GM18951 (cell line): ENCODE measurements at regions not wholly inside any gene's neighbourhood (a gene's known extent, or its start where the extent isn't known, plus 50 kb on each side); places are given as distances from the start of the nearest gene placed in this dataset.
"Not testable (repeated sequence)": the region's sequence is repeated elsewhere in the genome, so short reads cannot be mapped to it uniquely, and the experiment has no call there.

Source experiments
- POLR2A ChIP-seq: IDR thresholded peaks from 4 replicates; pipeline ENCODE4 v1.6.1; 2011; ENCODE audit warnings: mild to moderate bottlenecking; ENCODE audit not compliant: insufficient read length, insufficient read depth; ENCODE audit errors: extremely low read depth
- in situ Hi-C: fragments of 300-500 bp; cut with MboI; formaldehyde crosslinking; loops from one replicate; pipeline ENCODE4 v1.12.0; 2022; ENCODE audit warnings: low sequenced_read_pairs, mixed read lengths, inconsistent platforms; ENCODE audit not compliant: unreplicated experiment

DNA sequence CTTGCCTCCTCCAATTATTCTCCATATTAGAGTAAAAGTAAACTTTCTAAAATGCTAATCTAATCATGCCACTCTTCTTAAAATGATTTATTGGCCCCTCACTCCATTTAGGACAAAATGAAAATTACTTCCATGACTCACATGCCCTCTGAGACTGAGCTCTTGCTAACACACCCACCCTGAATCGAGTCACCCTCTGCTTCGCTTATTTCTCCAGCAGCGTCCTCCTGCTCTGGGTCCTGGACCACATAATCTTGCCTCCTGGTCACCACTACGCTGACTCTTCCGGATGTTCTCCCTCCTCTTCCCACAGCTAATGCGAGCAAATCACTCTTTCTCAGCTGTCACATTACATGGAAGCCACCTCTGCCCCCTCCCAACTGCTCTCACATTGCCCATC is 384.0 kb upstream of the FZD8 start:
- no peak for TF ChIP-seq POLR2A
- in situ Hi-C loops = no loop called here

DNA sequence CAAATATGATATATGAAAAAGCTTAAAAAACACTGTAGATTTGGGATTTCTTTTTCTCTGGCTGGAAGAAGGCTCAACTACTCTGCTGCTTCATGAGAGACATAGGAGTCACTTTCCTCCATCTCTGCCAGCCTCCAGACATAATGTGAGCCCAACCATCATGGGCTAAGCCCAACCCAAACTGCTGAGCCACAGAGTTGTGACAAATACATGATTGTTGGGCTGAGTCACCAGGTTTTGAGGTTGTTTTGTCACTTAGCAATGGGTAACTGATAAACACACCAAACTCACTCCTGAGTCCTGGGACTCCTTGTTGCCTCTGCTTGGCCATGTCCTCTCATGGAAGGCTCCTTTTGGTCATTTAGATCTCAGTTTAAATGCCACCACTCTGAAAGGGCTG is 381.8 kb upstream of the FZD8 start:
- in situ Hi-C loops = no loop called here
- no peak for TF ChIP-seq POLR2A

DNA sequence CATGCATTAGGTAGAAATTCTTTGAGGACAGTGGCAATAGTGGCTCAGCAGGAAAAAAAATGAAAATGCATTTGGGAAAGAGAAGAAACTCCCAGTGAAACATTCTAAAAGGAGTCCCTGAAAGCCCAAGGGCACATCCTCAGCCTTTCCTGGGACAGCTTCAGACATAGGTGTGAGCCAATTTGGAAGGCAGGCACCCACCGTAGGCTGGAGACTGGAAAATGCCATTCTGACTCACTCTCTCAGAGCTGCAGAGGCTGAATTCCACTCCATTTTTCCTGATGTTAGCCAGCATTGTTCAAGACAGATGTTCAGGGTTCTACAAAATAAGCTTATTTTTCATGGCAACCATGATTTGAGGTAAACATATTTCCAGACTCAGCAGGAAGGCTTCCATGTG is 379.0 kb upstream of the FZD8 start:
- TF ChIP-seq POLR2A = no peak
- in situ Hi-C loops = no loop called here

DNA sequence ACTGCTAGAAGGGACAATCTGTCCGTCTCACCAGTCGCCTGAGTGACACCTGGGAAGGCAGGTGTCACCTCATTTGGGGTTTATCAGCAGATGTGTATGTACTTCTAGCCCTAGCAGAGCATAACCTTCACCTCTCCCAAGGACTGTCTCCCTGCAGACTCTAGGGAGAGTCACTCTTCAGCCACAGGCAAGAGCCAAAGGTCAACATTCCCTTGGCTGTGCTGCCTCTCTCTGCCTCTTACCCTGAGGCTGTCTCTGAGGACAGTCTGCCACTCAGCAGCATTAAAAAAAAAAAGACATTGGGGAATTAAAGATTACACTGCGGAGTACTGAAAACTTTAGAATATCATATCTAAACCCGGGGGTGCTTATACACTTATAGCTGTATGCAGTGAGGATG is 377.7 kb upstream of the FZD8 start:
- no peak for TF ChIP-seq POLR2A
- in situ Hi-C loops = no loop called here

GRCh38 chr10:36018996-36019395 is 376.9 kb upstream of the FZD8 start:
- no peak for TF ChIP-seq POLR2A
- in situ Hi-C loops = no loop called here

GRCh38 chr10:36017137-36017536 is 375.0 kb upstream of the FZD8 start:
- TF ChIP-seq POLR2A = no peak
- in situ Hi-C loops = no loop called here

GRCh38 chr10:36007369-36007768 is 365.3 kb upstream of the FZD8 start:
- in situ Hi-C loops = no loop called here

GRCh38 chr10:36003688-36004087 is 361.6 kb upstream of the FZD8 start:
- TF ChIP-seq POLR2A = no peak
- in situ Hi-C loops = no loop called here

More at GRCh38 chr10:36007369-36007768, 365.3 kb upstream of the FZD8 start:
- TF ChIP-seq POLR2A = no peak

DNA sequence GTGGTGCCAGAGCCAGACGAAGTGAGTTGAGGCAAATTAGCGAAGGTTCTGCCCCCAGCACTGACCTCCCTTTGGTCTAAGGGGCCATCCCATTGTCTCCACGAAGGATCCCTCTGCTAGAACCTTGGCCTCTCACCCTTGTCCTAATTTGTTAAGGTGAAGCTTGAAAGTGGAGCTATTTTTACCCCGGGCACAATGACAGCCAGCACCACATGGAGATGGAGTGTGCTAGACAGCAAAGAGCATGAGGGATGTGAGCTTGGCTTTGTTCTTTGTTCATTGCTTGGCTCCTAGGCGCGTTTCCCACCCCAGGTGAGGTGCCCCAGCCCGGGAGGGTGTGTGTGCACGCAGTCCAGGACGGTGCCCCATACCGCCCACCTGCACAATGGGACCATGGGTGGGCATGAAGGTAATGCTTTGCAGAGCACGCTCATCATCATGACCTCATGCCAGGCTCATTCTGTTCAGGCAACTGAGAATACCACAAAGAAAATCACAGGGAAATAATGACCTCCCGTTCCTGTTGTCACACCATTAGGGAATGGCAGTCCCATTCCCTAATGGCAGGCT is 361.0 kb upstream of the FZD8 start:
- no peak for TF ChIP-seq POLR2A
- in situ Hi-C loops = no loop called here

DNA sequence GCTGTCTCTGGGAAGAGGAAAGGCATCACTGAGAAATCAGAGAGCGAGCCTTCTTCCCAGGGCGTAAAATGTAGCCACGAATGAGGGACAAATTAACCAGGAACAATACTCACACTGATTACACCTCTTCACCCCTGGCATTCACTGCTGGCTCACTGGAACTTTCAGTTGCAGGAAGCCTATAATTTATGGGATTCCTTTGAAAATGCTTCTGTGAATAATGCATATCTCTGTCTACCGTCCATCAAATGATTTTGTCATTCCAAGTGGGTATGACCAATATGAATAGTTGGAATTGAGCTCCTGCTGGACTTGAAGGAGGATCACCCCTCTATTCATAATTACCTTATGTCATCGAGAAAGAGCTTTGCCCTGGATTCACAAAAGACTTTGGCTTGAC is 360.3 kb upstream of the FZD8 start:
- TF ChIP-seq POLR2A = no peak
- in situ Hi-C loops = no loop called here

- in situ Hi-C loops = not testable (repeated sequence)
Observed at GRCh38 chr10:36000754-36001153, 358.7 kb upstream of the FZD8 start.

- TF ChIP-seq POLR2A = no peak
- in situ Hi-C loops = no loop called here
Observed at GRCh38 chr10:35998026-35998425, 355.9 kb upstream of the FZD8 start.

GRCh38 chr10:35995485-35995884 is 353.4 kb upstream of the FZD8 start:
- TF ChIP-seq POLR2A = no peak
- in situ Hi-C loops = no loop called here

DNA sequence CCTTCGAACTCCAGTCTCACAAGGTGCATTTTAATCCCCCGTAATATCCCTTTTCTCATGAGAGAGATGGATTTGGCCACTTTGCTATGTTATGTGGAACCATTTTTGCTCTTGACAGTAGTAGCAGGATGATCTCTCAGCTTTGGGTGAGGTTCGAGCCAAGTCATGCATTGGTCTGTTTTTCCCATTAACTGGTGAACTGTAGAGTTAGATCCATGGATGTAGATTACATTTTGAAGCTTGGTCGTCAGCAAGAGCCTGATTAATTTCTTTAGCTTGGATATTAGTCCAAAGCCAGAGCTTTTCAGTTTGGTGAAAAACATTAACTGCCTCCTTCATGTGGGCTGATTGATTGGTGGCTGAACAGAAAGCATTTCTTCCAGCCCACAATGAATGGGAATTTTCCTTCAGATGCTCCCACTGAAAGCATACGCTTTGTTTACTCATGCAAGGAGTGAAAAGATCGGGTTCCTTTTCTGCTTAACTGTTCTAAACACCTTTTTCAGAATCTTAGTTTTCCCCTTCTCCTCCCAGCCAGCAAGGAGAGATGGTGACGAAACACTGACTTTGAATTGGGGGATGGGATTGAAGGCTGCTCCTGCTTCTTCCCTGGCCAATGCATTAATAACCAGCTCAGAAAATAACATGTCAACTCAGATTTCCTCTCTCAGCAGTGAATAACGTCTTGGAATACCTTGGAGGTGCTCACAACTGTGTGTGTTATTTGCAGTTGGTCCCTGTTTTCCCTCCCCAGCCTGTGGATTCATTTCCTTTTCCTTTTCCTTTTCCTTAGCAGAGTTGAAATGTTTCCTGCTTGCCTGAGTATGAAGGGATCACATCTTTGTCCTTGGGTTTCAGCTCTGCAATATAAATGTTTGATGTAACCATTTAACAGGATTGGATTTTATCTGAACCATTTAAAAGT is 351.8 kb upstream of the FZD8 start:
- in situ Hi-C loops = no loop called here
- no peak for TF ChIP-seq POLR2A
